Upper lobe of left lung (tissue), 6 donors: ENCODE measurements at regions not wholly inside any gene's neighbourhood (a gene's known extent, or its start where the extent isn't known, plus 50 kb on each side); places are given as distances from the start of the nearest gene placed in this dataset.

Experiments
- ATAC-seq, 2 donors: fragments of 200-7000 bp; cut with Tn5 transposase; one replicate each; pipeline ENCODE4 v1.9.1; 2022; ENCODE audit warnings: mild to moderate bottlenecking in 2 of 2, moderate library complexity in 2 of 2; ENCODE audit not compliant: low FRiP score in 2 of 2
- DNase-seq, 2 donors: peaks; one replicate each; pipeline ENCODE4 v3.0.0-alpha.2; 2019 to 2020
- H3K27ac ChIP-seq, 4 donors: fragments of 200-600 bp; sonication (generic); one replicate each; pipeline ENCODE4 v1.5.1; 2016 to 2019
- H3K27me3 ChIP-seq, 4 donors: fragments of 200-600 bp; sonication (generic); one replicate each; pipeline ENCODE4 v1.5.1; 2017 to 2019
- H3K36me3 ChIP-seq, 4 donors: fragments of 200-600 bp; sonication (generic); one replicate each; pipeline ENCODE4 v1.5.1; 2016 to 2019
- H3K4me1 ChIP-seq, 4 donors: fragments of 200-600 bp; sonication (generic); one replicate each; pipeline ENCODE4 v1.5.1; 2018 to 2019
- H3K4me3 ChIP-seq, 4 donors: fragments of 200-600 bp; sonication (generic); one replicate each; pipeline ENCODE4 v1.5.1; 2017 to 2019; ENCODE audit warnings: mild to moderate bottlenecking in 2 of 4, moderate library complexity in 1 of 4
- H3K9me3 ChIP-seq, 4 donors: fragments of 200-600 bp; sonication (generic); one replicate each; pipeline ENCODE4 v1.5.1; 2018 to 2019
- EP300 ChIP-seq, 4 donors: sonication (generic); formaldehyde crosslinking; IDR thresholded peaks; one replicate each; pipeline ENCODE4 v1.5.1; 2017; ENCODE audit warnings: antibody characterized with exemption in 4 of 4, control low read depth in 2 of 4
- POLR2A ChIP-seq, 4 donors: fragments of 450-650 bp; IDR thresholded peaks; one replicate each; pipeline ENCODE4 v1.5.1; 2016 to 2017; ENCODE audit warnings: antibody characterized with exemption in 4 of 4, mild to moderate bottlenecking in 2 of 4
- POLR2AphosphoS5 ChIP-seq, 2 donors: sonication (generic); formaldehyde crosslinking; IDR thresholded peaks; one replicate each; pipeline ENCODE4 v1.5.1; 2017; ENCODE audit warnings: antibody characterized with exemption in 2 of 2
- WGBS, 2 donors: methylation state at CpG; one replicate each; pipeline ENCODE4 v1.1.5; 2017 to 2018; 5-methylcytosine and 5-hydroxymethylcytosine counted together
- TF ChIP-seq, protein P1 (sequence below), 6 experiments: fragments of 450-650 bp in 4 of 6; fragments of 200-600 bp in 2 of 6; sonication (generic) in 2 of 6; IDR thresholded peaks; one replicate each; pipeline ENCODE4 v1.5.1; 2016 to 2019; ENCODE audit warnings: antibody characterized with exemption in 6 of 6
- donor health status: DM: no; HTN: no; CAD: no; lungs with moderate emphysema.
- donor health status: DM: no; HTN: yes; CAD: no; lungs with severe emphysema.

GRCh38 chr2:145855142-145855541, 1335.2 kb upstream of the ZEB2 start:
- Histone ChIP-seq H3K4me1 (no peaks in the 10 kb centered on the region), H3K36me3 (no peaks in the 10 kb centered on the region), H3K27ac (no peak overlapping the region), H3K27me3 (no peaks in the 10 kb centered on the region), H3K4me3 (no peak overlapping the region), H3K9me3 (no peaks in the 10 kb centered on the region)
- DNase-seq (no peak), ATAC-seq (no peak)
- no peak for TF ChIP-seq POLR2AphosphoS5 (IDR thresholded peaks at IDR 0.05)
- WGBS, 2 donors: 87 to 96% methylated on average over 1 of the region's 1 CpG

GRCh38 chr2:145854039-145854755, 1334.3 kb upstream of the ZEB2 start:
- 86 to 92% methylated on average over 4 of the region's 4 CpGs for WGBS, 2 donors
- Histone ChIP-seq H3K27ac (no peak overlapping the region), H3K27me3 (no peaks in the 10 kb centered on the region), H3K4me1 (no peaks in the 10 kb centered on the region), H3K36me3 (no peaks in the 10 kb centered on the region), H3K4me3 (no peak overlapping the region), H3K9me3 (no peaks in the 10 kb centered on the region)
- no peak for TF ChIP-seq POLR2AphosphoS5 (IDR thresholded peaks at IDR 0.05)
- TF ChIP-seq, protein P1, sequence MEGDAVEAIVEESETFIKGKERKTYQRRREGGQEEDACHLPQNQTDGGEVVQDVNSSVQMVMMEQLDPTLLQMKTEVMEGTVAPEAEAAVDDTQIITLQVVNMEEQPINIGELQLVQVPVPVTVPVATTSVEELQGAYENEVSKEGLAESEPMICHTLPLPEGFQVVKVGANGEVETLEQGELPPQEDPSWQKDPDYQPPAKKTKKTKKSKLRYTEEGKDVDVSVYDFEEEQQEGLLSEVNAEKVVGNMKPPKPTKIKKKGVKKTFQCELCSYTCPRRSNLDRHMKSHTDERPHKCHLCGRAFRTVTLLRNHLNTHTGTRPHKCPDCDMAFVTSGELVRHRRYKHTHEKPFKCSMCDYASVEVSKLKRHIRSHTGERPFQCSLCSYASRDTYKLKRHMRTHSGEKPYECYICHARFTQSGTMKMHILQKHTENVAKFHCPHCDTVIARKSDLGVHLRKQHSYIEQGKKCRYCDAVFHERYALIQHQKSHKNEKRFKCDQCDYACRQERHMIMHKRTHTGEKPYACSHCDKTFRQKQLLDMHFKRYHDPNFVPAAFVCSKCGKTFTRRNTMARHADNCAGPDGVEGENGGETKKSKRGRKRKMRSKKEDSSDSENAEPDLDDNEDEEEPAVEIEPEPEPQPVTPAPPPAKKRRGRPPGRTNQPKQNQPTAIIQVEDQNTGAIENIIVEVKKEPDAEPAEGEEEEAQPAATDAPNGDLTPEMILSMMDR (IDR thresholded peaks at IDR 0.05): no peak
- TF ChIP-seq EP300 (IDR thresholded peaks at IDR 0.05): no peak
- TF ChIP-seq POLR2A (IDR thresholded peaks at IDR 0.05): no peak
- DNase-seq: no peak
- no peak for ATAC-seq

DNA sequence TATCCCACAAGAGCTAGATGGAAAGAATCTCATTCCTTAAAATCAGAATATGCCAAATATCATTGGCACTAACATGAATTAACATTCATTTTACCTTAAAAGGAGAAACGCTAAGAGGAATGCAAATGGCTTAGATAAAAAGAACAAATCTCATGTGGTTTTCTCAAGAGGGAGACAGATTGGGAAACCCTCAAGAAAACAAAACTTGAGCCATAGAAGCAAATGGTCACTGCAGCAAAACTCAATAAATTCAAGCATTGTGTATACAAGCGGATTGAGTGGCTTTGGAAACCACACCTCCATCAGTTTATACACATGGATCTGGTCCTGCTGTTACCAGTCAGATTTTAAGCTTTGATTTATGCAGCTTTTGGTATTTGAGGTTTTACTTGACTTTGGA, 1331.8 kb upstream of the ZEB2 start:
- Histone ChIP-seq H3K9me3 (no peaks in the 10 kb centered on the region), H3K36me3 (no peaks in the 10 kb centered on the region), H3K4me1 (no peaks in the 10 kb centered on the region), H3K27me3 (no peaks in the 10 kb centered on the region), H3K4me3 (no peak overlapping the region), H3K27ac (no peak overlapping the region)
- TF ChIP-seq POLR2A (IDR thresholded peaks at IDR 0.05) (no peak), EP300 (IDR thresholded peaks at IDR 0.05) (no peak), POLR2AphosphoS5 (IDR thresholded peaks at IDR 0.05) (no peak)
- TF ChIP-seq, protein P1 (IDR thresholded peaks at IDR 0.05): no peak
- ATAC-seq: no peak
- no peak for DNase-seq
- WGBS, 2 donors: 77 to 83% methylated on average over 2 of the region's 2 CpGs

DNA sequence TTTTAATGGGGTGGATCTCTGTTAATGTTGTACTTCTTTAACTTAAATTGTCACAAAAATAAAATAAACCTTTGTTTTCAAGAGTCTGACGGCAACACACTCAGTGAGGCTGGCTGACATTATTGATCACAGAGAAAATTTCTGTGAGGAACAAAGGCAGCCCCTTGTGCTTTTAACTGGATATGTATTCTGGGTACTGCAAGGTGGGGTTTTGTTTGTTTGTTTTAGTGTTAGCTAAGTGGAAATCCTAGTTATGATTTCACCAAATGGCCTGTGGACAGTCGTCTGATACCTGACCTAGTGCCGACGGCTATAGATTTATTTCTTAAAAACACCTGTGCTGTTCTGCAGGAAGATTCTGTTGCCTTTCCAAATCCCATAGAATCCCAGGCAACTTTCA, 1329.5 kb upstream of the ZEB2 start:
- WGBS, 2 donors: 87 to 89% methylated on average over 4 of the region's 4 CpGs
- Histone ChIP-seq H3K27me3 (no peaks in the 10 kb centered on the region), H3K27ac (no peak overlapping the region), H3K4me3 (no peak overlapping the region), H3K4me1 (no peaks in the 10 kb centered on the region), H3K9me3 (no peaks in the 10 kb centered on the region), H3K36me3 (no peaks in the 10 kb centered on the region)
- DNase-seq: no peak
- no peak for ATAC-seq
- TF ChIP-seq, protein P1 (IDR thresholded peaks at IDR 0.05): no peak
- TF ChIP-seq POLR2AphosphoS5 (IDR thresholded peaks at IDR 0.05): no peak
- TF ChIP-seq EP300 (IDR thresholded peaks at IDR 0.05): no peak
- no peak for TF ChIP-seq POLR2A (IDR thresholded peaks at IDR 0.05)

GRCh38 chr2:145846982-145847381, 1327.1 kb upstream of the ZEB2 start:
- DNase-seq: no peak
- Histone ChIP-seq H3K9me3 (no peaks in the 10 kb centered on the region), H3K4me1 (no peaks in the 10 kb centered on the region), H3K36me3 (no peaks in the 10 kb centered on the region), H3K27ac (no peak overlapping the region), H3K4me3 (no peak overlapping the region), H3K27me3 (no peaks in the 10 kb centered on the region)
- WGBS, 2 donors: 76% methylated on average over 4 of the region's 4 CpGs
- TF ChIP-seq POLR2AphosphoS5 (IDR thresholded peaks at IDR 0.05) (no peak), EP300 (IDR thresholded peaks at IDR 0.05) (no peak), POLR2A (IDR thresholded peaks at IDR 0.05) (no peak)
- TF ChIP-seq, protein P1 (IDR thresholded peaks at IDR 0.05): no peak
- ATAC-seq: peak in 1 of 2 donors; percentile 60
